ENCODE measurements at regions not wholly inside any gene's neighbourhood (a gene's known extent, or its start where the extent isn't known, plus 50 kb on each side); places are given as distances from the start of the nearest gene placed in this dataset.

DNA sequence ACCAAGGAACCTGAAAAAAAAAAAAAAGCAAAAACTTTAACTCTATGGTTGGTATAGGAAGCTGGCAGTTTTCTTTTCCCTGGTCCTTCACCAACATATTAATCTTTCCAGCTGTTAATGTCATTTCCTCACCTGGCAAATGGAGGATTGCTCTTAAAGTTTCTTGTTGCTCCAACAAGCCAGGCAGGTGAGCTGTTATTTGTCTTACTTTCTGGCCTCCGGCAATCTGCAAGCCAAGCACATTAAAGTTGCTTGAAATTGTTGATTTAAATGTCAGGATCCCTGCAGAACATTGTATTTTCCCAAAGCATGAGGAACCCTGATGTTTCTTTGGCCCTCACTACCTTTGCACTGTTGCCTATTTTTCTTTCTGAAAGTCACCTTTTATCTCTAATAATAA, 664.9 kb downstream of the METTL4 start (continued):
- TF ChIP-seq GATA2 (CRISPR knock-in tag; IDR thresholded peaks at IDR 0.05), result no peak

- no peaks in the 10 kb centered on the region for H3K4me1 ChIP-seq (ENCODE audit: control insufficient read depth in 1 of 2, insufficient read depth in 2 of 2, low read depth in 1 of 2, low read length in 1 of 2)
- H3K4me2 ChIP-seq, result no peak overlapping the region
- POLR2A ChIA-PET, result no interaction called here
- no peak overlapping the region for H3K4me3 ChIP-seq (ENCODE audit: low read depth in 2 of 2, low read length in 1 of 2)
- H3F3A ChIP-seq (replicated peaks; ENCODE audit: insufficient read depth), result no peaks in the 10 kb centered on the region
- H3K36me3 ChIP-seq (replicated peaks in 1 of 2; ENCODE audit: control insufficient read depth in 1 of 2, insufficient read depth in 2 of 2, low read length in 1 of 2), result no peaks in the 10 kb centered on the region
- H3K27me3 ChIP-seq (ENCODE audit: insufficient read depth), result no peaks in the 10 kb centered on the region
- no peaks in the 10 kb centered on the region for H3K9me3 ChIP-seq
- H3K79me2 ChIP-seq (ENCODE audit: insufficient read depth), result no peaks in the 10 kb centered on the region
- H4K20me1 ChIP-seq (ENCODE audit: insufficient read depth), result no peaks in the 10 kb centered on the region
- no peak overlapping the region for H2AFZ ChIP-seq (ENCODE audit: low read depth)
- H3K9me2 ChIP-seq, result no peaks in the 10 kb centered on the region
- DNase-seq, result no peak
- no peak overlapping the region for H3K9ac ChIP-seq
- no peak overlapping the region for H3K27ac ChIP-seq (ENCODE audit: low read depth in 2 of 2, low read length in 1 of 2)
- TF ChIP-seq EZH2phosphoT487 (IDR thresholded peaks at IDR 0.05; ENCODE audit: borderline replicate concordance, low read depth) (no peak), MEF2A (IDR thresholded peaks at IDR 0.05; ENCODE audit: borderline replicate concordance, low read depth) (no peak), SMC3 (IDR thresholded peaks at IDR 0.05; ENCODE audit: low read depth, low read length) (no peak), IRF3 (IDR thresholded peaks at IDR 0.05; ENCODE audit: low read depth, low read length) (no peak), REST (IDR thresholded peaks at IDR 0.05; ENCODE audit: low read depth, low read length) (no peak), ELF1 (IDR thresholded peaks at IDR 0.05) (no peak), TAF1 (IDR thresholded peaks at IDR 0.05; ENCODE audit: borderline replicate concordance, low read depth, low read length) (no peak), EP300 (IDR thresholded peaks at IDR 0.05; ENCODE audit: borderline replicate concordance in 1 of 2, low read depth in 1 of 2, low read length in 1 of 2) (no peak), RFX5 (IDR thresholded peaks at IDR 0.05; ENCODE audit: low read length) (no peak), SIN3A (IDR thresholded peaks at IDR 0.05; ENCODE audit: borderline replicate concordance, low read depth, low read length) (no peak), RCOR1 (IDR thresholded peaks at IDR 0.05; ENCODE audit: low read length) (no peak), YY1 (IDR thresholded peaks at IDR 0.05; ENCODE audit: low read depth) (no peak), MXI1 (IDR thresholded peaks at IDR 0.05; ENCODE audit: low read depth, low read length) (no peak), POLR2AphosphoS5 (IDR thresholded peaks at IDR 0.05; ENCODE audit: low read depth, low read length) (no peak), TEAD4 (IDR thresholded peaks at IDR 0.05; ENCODE audit: borderline replicate concordance, insufficient read depth) (no peak), MAX (IDR thresholded peaks at IDR 0.05; ENCODE audit: low read depth) (no peak)
- 0% methylated on average over 3 of the region's 3 CpGs for WGBS (ENCODE audit: low lambda C conversion rate)
- CTCF ChIA-PET, result no interaction called here
Observed at GRCh38 chr18:1907470-1908206, 663.7 kb downstream of the METTL4 start.

Measured in SK-N-SH (cell line).